ENCODE measurements at regions not wholly inside any gene's neighbourhood (a gene's known extent, or its start where the extent isn't known, plus 50 kb on each side); places are given as distances from the start of the nearest gene placed in this dataset.

DNA sequence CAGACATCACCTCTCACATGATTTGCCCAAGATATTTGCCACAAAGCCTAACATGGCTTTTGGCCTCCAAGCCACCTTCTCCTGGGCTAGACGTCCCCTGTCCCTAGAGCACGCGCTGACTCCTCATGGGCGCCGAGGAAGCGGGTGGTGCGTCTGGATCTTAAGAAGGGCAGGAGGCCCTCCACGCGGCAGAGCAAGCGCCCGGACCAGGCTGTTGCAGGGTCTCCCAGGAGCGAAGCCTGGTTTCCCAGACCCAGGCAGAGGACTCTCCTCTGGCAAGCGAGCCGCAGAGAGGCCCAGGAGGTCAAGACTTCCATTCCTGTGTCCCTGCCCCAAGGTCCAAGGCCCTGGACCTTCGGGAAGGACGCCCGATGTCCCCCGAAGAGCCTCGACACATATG lies 101.7 kb upstream of the TTC34 start:
- H3K4me3 ChIP-seq (ENCODE audit: low read length) = no peak overlapping the region
- TF ChIP-seq, protein P1, sequence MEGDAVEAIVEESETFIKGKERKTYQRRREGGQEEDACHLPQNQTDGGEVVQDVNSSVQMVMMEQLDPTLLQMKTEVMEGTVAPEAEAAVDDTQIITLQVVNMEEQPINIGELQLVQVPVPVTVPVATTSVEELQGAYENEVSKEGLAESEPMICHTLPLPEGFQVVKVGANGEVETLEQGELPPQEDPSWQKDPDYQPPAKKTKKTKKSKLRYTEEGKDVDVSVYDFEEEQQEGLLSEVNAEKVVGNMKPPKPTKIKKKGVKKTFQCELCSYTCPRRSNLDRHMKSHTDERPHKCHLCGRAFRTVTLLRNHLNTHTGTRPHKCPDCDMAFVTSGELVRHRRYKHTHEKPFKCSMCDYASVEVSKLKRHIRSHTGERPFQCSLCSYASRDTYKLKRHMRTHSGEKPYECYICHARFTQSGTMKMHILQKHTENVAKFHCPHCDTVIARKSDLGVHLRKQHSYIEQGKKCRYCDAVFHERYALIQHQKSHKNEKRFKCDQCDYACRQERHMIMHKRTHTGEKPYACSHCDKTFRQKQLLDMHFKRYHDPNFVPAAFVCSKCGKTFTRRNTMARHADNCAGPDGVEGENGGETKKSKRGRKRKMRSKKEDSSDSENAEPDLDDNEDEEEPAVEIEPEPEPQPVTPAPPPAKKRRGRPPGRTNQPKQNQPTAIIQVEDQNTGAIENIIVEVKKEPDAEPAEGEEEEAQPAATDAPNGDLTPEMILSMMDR (conservative IDR thresholded peaks at IDR 0.05; ENCODE audit: low read depth, low read length) = no peak

DNA sequence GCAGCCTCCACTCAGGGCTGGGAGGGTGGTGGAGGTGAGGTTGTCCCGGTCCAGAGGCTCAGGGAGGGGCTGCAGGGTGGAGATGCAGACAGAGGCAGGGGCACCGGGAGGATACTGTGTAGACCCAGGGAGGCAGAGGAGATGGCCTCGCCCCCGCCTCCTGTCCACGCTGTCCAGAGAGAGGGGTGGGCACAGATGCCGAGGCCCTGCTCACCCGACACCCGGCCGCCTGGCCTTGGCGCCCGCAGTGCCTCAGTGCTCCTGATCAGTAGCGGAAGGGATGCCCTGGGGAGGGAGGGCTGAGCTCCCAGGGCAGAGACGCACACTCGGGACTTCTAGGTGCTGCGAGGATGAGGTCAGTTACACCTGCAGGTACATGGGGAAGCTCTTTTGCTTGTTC lies 102.7 kb upstream of the TTC34 start:
- DNase-seq (ENCODE audit: low read depth) = no peak
- TF ChIP-seq, protein P1 (conservative IDR thresholded peaks at IDR 0.05; ENCODE audit: low read depth, low read length) = no peak

More for the DNA sequence above, 101.7 kb upstream of the TTC34 start:
- no peak for DNase-seq (ENCODE audit: low read depth)

DNA sequence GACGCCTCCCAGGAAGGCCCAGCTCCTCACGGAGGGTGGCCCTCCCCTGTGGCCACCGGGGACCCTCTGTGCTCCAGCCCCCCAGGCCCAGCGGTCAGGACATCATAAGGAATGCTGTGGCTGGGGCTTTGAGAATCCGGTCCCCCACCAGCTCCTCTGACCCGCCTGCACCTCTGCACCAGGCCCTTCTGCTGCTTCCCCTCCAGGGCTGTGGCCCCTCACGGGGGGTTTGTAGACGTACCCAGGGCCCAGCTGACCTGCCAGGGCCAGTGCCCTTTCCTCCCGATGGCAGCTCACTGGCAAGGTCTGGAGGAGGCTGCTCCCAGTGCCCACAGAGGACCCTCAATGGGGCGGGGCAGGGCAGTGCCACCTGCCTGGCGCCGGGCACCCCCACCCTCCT lies 103.9 kb upstream of the TTC34 start:
- TF ChIP-seq, protein P1 (conservative IDR thresholded peaks at IDR 0.05; ENCODE audit: low read depth, low read length) = no peak
- no peak overlapping the region for H3K4me3 ChIP-seq (ENCODE audit: low read length)
- DNase-seq (ENCODE audit: low read depth) = no peak

More for the DNA sequence above, 102.7 kb upstream of the TTC34 start:
- H3K4me3 ChIP-seq (ENCODE audit: low read length) = no peak overlapping the region

DNA sequence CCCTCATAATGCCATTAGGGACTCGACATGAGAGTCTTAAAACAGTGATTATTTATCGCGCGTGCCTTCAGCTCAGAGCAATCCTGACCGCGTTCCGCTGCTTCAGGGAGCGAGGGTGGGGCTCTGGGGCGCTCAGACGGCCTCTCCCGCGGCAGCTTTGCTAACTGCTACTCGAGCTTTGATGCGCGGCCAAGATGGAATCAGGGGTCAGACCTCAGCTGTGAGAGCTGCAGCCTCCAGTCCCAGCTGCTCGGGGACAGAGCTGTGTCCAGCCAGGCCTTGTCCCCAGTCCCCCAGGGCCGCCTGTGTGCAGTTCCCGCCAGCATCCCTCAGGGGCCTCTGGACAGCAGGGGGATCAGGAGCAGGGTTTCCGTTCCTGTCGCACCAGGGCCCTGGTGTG lies 104.6 kb upstream of the TTC34 start:
- DNase-seq (ENCODE audit: low read depth) = no peak
- TF ChIP-seq, protein P1 (conservative IDR thresholded peaks at IDR 0.05; ENCODE audit: low read depth, low read length) = no peak
- no peak overlapping the region for H3K4me3 ChIP-seq (ENCODE audit: low read length)

DNA sequence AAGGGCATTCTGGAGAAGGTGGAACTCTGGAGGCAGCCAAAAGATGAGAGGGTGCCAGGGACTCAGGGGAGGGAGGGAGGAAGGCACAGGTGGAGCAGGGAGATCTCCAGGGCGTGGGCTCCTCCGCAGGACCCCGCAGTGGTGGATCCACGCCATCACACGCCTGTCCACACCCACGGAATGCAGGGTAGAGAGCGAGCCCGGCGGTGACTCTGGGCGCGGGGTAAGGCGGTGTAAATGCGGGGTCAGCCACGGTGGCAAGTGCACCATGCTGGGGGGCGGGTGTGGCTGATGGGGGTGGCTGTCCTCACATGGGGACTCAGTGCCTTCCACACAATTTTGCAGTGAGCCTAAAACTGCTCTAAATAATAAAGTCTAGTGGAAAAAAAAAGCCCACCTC lies 105.1 kb upstream of the TTC34 start:
- H3K4me3 ChIP-seq (ENCODE audit: low read length) = no peak overlapping the region
- DNase-seq (ENCODE audit: low read depth) = no peak
- TF ChIP-seq, protein P1 (conservative IDR thresholded peaks at IDR 0.05; ENCODE audit: low read depth, low read length) = no peak

DNA sequence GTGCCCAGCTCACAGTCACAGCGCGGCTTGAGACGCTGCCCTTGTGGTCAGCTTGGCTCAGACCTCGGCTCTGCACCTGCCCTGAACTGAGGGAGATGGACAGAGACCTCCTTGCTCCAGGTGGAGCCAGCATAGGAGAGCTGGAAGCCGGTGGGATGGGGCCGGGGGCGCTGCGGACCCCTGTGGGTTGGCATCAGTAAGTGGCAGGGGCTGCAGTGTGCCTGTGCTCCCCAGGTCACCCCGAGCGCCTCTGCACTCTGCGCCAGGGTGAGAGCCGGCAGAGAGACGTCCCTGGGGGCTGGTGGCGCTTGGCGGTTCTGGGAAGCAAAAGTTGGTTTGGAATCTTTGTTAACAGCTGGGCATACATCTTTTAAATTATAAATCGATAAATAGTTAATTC lies 105.6 kb upstream of the TTC34 start:
- no peak overlapping the region for H3K4me3 ChIP-seq (ENCODE audit: low read length)
- DNase-seq (ENCODE audit: low read depth) = no peak
- TF ChIP-seq, protein P1 (conservative IDR thresholded peaks at IDR 0.05; ENCODE audit: low read depth, low read length) = no peak

DNA sequence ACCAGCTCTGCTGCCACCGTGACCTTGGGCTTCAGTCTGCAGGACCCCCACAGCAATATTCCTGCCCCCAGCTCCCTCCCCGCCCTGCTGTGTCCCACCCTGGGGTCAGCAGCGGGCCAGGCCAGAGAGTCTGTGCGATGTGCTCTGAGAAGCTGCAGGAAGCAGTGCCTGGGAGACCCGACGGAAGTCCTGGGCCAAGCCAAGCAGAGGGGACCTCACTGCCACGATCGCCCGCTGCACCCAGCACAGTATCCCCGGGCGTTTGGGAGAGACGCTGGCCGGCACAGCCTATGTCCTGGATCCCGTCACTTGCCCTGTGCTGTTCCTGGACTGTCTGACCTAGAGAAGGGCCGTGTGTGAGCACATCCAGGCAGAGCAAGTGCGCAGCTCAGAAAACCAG lies 106.6 kb upstream of the TTC34 start:
- TF ChIP-seq, protein P1 (conservative IDR thresholded peaks at IDR 0.05; ENCODE audit: low read depth, low read length) = no peak
- no peak overlapping the region for H3K4me3 ChIP-seq (ENCODE audit: low read length)
- DNase-seq (ENCODE audit: low read depth) = no peak
